SH-SY5Y (cell line): ENCODE measurements at regions not wholly inside any gene's neighbourhood (a gene's known extent, or its start where the extent isn't known, plus 50 kb on each side); places are given as distances from the start of the nearest gene placed in this dataset.

Experiments
- GATA2 ChIP-seq: IDR thresholded peaks from 2 replicates; pipeline ENCODE4 v1.6.1; 2011; ENCODE audit warnings: mild to moderate bottlenecking, low read depth, low read length
- GATA3 ChIP-seq: IDR thresholded peaks from 2 replicates; pipeline ENCODE4 v1.6.1; 2011; ENCODE audit warnings: low read depth, mild to moderate bottlenecking, low read length, moderate library complexity

DNA sequence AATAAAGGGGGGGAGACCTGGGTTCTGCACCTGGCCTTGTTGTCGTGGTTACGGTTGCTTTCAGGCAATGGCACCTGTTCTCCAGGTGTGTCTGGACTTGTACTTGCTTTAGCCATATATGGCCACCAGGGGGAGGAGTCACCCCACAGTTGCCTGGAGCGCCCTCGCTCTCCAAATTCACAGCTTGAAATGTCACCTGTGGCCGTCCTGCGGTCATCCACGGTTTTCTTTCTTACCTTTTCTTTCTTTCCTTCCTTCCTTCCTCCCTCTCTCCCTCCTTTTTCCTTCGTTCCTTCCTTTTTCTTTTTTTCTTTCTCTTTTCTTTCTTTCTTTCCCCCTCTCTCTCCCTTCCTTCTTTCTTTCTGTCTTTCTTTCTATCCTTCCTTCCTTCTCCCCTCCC, 157.2 kb upstream of the ZNF92 start:
- TF ChIP-seq GATA2 (no peak), GATA3 (no peak)
